Peyer's patch (tissue), 4 donors: ENCODE measurements at regions not wholly inside any gene's neighbourhood (a gene's known extent, or its start where the extent isn't known, plus 50 kb on each side); places are given as distances from the start of the nearest gene placed in this dataset.
"Not testable (repeated sequence)": the region's sequence is repeated elsewhere in the genome, so short reads cannot be mapped to it uniquely, and the experiment has no call there.

ENCODE experiments used
- DNase-seq, 3 donors: peaks; one replicate each; pipeline ENCODE4 v3.0.0-alpha.2; 2017 to 2019
- H3K27ac ChIP-seq, 4 donors: fragments of 200-600 bp; sonication (generic); one replicate each; pipeline ENCODE4 v1.5.1; 2016 to 2019
- H3K27me3 ChIP-seq, 2 donors: fragments of 200-600 bp; sonication (generic); one replicate each; pipeline ENCODE4 v1.5.1; 2019
- H3K36me3 ChIP-seq, 3 donors: fragments of 200-600 bp; sonication (generic); one replicate each; pipeline ENCODE4 v1.5.1; 2016 to 2019
- H3K4me1 ChIP-seq, 4 donors: fragments of 200-600 bp; sonication (generic); one replicate each; pipeline ENCODE4 v1.5.1; 2016 to 2019
- H3K4me3 ChIP-seq, 4 donors: fragments of 200-600 bp; sonication (generic); 1 replicate in 3 of 4; 2 replicates in 1 of 4; pipeline ENCODE4 v1.5.1; 2016 to 2019; ENCODE audit warnings: mild to moderate bottlenecking in 1 of 4
- H3K9me3 ChIP-seq, 4 donors: fragments of 200-600 bp; sonication (generic); one replicate each; pipeline ENCODE4 v1.5.1; 2016 to 2019; ENCODE audit warnings: mild to moderate bottlenecking in 1 of 4
- POLR2A ChIP-seq, 2 donors: fragments of 450-650 bp; IDR thresholded peaks; one replicate each; pipeline ENCODE4 v1.5.1; 2017; ENCODE audit warnings: antibody characterized with exemption in 2 of 2, mild to moderate bottlenecking in 2 of 2, moderate library complexity in 2 of 2
- TF ChIP-seq, protein P1 (sequence below), 6 experiments: fragments of 450-650 bp in 4 of 6; fragments of 200-600 bp in 2 of 6; sonication (generic) in 1 of 6; IDR thresholded peaks; one replicate each; pipeline ENCODE4 v1.5.1; 2017 to 2019; ENCODE audit warnings: antibody characterized with exemption in 6 of 6, mild to moderate bottlenecking in 3 of 6, moderate library complexity in 1 of 6

DNA sequence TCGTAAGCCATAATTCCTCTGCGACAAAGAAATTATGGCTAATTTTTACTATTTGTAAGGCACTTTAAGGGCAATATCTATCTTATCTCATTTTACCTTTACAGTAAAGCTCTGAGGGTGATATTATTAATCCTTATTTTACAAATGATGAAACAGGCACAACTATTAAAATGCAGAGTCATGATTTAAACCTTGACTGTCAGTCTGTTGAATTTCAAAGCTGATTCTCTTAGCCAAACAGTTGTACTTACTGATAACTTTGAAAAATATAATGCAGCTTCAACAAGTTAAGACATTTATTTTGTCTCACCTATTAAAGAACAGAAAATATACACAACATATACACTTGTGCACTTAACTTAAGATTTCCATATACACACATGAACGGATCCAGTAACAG is 88.2 kb downstream of the SMPDL3A start:
- H3K36me3 ChIP-seq, result no peaks in the 10 kb centered on the region
- no peaks in the 10 kb centered on the region for H3K27me3 ChIP-seq
- TF ChIP-seq, protein P1, sequence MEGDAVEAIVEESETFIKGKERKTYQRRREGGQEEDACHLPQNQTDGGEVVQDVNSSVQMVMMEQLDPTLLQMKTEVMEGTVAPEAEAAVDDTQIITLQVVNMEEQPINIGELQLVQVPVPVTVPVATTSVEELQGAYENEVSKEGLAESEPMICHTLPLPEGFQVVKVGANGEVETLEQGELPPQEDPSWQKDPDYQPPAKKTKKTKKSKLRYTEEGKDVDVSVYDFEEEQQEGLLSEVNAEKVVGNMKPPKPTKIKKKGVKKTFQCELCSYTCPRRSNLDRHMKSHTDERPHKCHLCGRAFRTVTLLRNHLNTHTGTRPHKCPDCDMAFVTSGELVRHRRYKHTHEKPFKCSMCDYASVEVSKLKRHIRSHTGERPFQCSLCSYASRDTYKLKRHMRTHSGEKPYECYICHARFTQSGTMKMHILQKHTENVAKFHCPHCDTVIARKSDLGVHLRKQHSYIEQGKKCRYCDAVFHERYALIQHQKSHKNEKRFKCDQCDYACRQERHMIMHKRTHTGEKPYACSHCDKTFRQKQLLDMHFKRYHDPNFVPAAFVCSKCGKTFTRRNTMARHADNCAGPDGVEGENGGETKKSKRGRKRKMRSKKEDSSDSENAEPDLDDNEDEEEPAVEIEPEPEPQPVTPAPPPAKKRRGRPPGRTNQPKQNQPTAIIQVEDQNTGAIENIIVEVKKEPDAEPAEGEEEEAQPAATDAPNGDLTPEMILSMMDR (IDR thresholded peaks at IDR 0.05), result no peak
- no peak for TF ChIP-seq POLR2A (IDR thresholded peaks at IDR 0.05)
- DNase-seq, result no peak
- H3K9me3 ChIP-seq, result no peaks in the 10 kb centered on the region
- H3K27ac ChIP-seq, result no peak overlapping the region
- H3K4me3 ChIP-seq, result no peak overlapping the region
- no peaks in the 10 kb centered on the region for H3K4me1 ChIP-seq

DNA sequence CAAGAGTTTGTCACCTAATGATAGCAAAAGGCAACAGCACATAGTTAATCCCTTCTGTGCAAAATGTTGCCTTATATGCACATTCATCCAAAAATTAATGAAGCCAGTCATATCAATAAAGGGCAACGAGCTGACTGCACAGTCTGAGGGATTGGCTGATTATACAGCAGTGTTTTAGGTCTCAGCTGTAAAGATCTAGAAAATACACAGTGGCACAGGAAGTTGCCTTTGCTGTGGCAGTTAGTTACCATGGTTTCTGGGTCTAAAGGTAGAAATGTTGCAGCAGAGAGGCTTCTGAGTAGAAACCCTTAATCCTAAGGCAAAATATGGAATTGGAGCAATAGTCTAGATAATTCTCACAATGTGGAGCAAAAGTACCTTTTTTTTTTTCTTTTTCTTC is 89.7 kb downstream of the SMPDL3A start:
- no peaks in the 10 kb centered on the region for H3K27me3 ChIP-seq
- no peaks in the 10 kb centered on the region for H3K9me3 ChIP-seq
- no peaks in the 10 kb centered on the region for H3K4me1 ChIP-seq
- H3K4me3 ChIP-seq, result no peak overlapping the region
- DNase-seq, result no peak
- no peak overlapping the region for H3K27ac ChIP-seq
- no peaks in the 10 kb centered on the region for H3K36me3 ChIP-seq
- no peak for TF ChIP-seq POLR2A (IDR thresholded peaks at IDR 0.05)
- TF ChIP-seq, protein P1 (IDR thresholded peaks at IDR 0.05), result no peak

DNA sequence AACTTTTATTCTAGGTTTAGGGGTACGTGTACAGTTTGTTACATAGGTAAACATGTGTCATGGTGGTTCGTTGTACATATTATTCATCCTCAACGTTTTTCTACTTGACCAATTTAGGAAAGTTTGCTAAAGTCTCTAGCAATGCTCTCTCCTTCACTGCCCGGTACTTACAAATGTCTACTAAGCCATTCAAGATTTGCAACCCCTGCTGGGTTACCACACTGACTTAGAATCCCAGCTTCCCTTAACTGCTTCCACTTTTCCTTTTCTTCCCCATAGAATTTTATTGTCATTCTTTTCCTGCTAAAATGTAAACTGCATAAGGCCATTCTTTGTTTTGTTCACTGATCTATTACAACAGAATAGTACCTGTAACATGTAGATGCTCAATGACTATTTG is 97.4 kb downstream of the SMPDL3A start:
- H3K27ac ChIP-seq, result no peak overlapping the region
- no peak for DNase-seq
- no peaks in the 10 kb centered on the region for H3K9me3 ChIP-seq
- no peaks in the 10 kb centered on the region for H3K36me3 ChIP-seq
- no peak overlapping the region for H3K4me3 ChIP-seq
- TF ChIP-seq, protein P1 (IDR thresholded peaks at IDR 0.05), result no peak
- no peak for TF ChIP-seq POLR2A (IDR thresholded peaks at IDR 0.05)
- H3K4me1 ChIP-seq, result no peaks in the 10 kb centered on the region
- no peaks in the 10 kb centered on the region for H3K27me3 ChIP-seq

DNA sequence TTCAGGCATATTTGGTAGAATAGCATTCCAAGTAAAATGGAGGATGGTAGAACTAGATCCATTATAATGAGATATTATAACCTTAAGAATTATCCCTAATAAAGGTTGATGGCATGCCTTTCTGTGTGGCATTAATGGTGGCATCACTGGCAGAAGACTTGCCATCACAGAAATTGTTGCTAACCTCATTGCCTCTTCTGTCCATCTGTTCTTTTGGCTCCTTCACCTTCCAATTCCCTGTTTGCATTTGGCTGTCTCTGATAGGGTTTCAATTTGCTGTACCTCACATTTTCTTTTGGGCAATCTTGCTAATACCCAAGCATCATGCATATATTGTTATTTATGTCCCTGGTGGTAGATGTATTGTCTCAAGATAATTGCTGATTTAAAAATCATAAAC is 98.9 kb downstream of the SMPDL3A start:
- no peaks in the 10 kb centered on the region for H3K4me1 ChIP-seq
- H3K36me3 ChIP-seq, result no peaks in the 10 kb centered on the region
- H3K4me3 ChIP-seq, result no peak overlapping the region
- DNase-seq, result no peak
- no peaks in the 10 kb centered on the region for H3K27me3 ChIP-seq
- H3K27ac ChIP-seq, result no peak overlapping the region
- no peaks in the 10 kb centered on the region for H3K9me3 ChIP-seq
- TF ChIP-seq, protein P1 (IDR thresholded peaks at IDR 0.05), result no peak
- TF ChIP-seq POLR2A (IDR thresholded peaks at IDR 0.05), result no peak

DNA sequence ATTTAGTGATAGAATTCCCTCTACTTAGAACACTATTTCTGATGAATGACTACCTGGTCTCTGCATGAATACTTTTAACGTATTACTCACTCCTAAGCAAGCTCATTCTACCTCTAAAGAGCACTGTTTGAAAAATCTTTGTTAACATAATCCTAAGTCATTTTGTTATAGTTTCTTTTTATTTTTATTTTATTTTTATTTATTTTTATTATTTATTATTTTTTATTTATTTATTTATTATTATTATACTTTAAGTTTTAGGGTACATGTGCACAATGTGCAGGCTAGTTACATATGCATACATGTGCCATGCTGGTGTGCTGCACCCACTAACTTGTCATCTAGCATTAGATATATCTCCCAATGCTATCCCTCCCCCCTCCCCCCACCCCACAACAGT is 99.6 kb downstream of the SMPDL3A start:
- H3K27me3 ChIP-seq, H3K4me1 ChIP-seq, DNase-seq, H3K27ac ChIP-seq, H3K4me3 ChIP-seq, H3K36me3 ChIP-seq, H3K9me3 ChIP-seq: not testable (repeated sequence)

DNA sequence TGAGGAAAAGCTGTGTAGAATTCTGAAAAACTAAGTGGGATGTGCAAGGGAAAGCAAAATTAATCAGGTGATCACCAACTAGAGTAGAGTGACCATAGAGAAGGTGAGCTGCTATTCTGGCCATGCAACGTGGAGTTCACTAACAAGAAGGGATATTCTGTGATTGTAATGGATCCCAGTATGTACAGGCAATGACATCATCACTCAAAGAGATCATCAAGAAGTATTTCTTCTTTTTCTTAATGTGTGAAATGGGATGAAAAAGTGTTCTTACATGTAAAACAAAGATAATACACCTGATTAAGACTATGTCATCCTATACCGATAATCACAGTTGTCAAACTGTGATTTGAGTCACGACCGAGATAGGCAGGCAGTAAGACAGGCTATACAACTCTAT is 101.2 kb downstream of the SMPDL3A start:
- no peak overlapping the region for H3K27ac ChIP-seq
- H3K4me3 ChIP-seq, result no peak overlapping the region
- H3K4me1 ChIP-seq, result no peaks in the 10 kb centered on the region
- TF ChIP-seq POLR2A (IDR thresholded peaks at IDR 0.05), result no peak
- TF ChIP-seq, protein P1 (IDR thresholded peaks at IDR 0.05), result no peak
- H3K9me3 ChIP-seq, result no peaks in the 10 kb centered on the region
- no peak for DNase-seq
- no peaks in the 10 kb centered on the region for H3K36me3 ChIP-seq
- no peaks in the 10 kb centered on the region for H3K27me3 ChIP-seq
